IPS-20b (cell line): ENCODE measurements at regions not wholly inside any gene's neighbourhood (a gene's known extent, or its start where the extent isn't known, plus 50 kb on each side); places are given as distances from the start of the nearest gene placed in this dataset.

Experiments used
- H3K27ac ChIP-seq: one replicate; pipeline ENCODE4 v1.5.1; 2013; ENCODE audit warnings: low read length
- H3K27me3 ChIP-seq: 2 replicates; pipeline ENCODE4 v1.6.1; 2013; ENCODE audit warnings: mild to moderate bottlenecking, low read length, inconsistent platforms; ENCODE audit not compliant: insufficient read depth
- H3K36me3 ChIP-seq: 2 replicates; pipeline ENCODE4 v1.6.1; 2013; ENCODE audit warnings: low read depth, mild to moderate bottlenecking, inconsistent platforms, low read length, moderate library complexity; ENCODE audit not compliant: insufficient read depth
- H3K4me1 ChIP-seq: 2 replicates; pipeline ENCODE4 v1.6.1; 2013; ENCODE audit warnings: mild to moderate bottlenecking, control low read depth, inconsistent platforms, low read length, moderate library complexity; ENCODE audit not compliant: insufficient read depth
- H3K4me3 ChIP-seq: 2 replicates; pipeline ENCODE4 v1.5.1; 2013; ENCODE audit warnings: mild to moderate bottlenecking, low read length, inconsistent platforms
- H3K9ac ChIP-seq: 2 replicates; pipeline ENCODE4 v1.6.1; 2013; ENCODE audit warnings: low read depth, mild to moderate bottlenecking, inconsistent platforms, low read length, moderate library complexity
- H3K9me3 ChIP-seq: 2 replicates; pipeline ENCODE4 v1.6.1; 2013; ENCODE audit warnings: mild to moderate bottlenecking, low read depth, low read length, inconsistent platforms; ENCODE audit not compliant: insufficient read depth

DNA sequence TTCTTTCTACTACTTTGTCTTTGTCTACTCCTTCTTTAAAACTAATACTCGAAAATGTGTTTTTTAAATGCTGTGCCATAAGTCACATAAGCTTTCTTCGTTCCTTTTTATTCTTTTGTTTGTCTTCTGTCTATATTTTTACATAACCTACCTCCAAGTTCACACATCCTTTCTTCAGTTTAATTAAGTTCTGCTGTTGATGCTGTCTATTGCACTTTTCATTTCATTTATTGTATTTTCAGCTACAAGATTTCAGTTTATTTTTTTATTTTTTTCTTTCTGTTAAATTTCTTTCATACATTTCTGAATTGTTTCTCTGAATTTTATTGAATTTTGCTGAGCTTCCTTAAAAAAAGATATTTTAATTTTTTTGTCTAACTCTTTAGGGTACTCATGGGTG lies 878.2 kb downstream of the MAT2B start:
- H3K4me3 ChIP-seq, result no peak overlapping the region
- no peak overlapping the region for H3K9ac ChIP-seq
- H3K9me3 ChIP-seq, result no peaks in the 10 kb centered on the region; the same call in 1 of the 2 replicates
- no peaks in the 10 kb centered on the region for H3K27me3 ChIP-seq
- H3K27ac ChIP-seq, result no peak overlapping the region
- H3K4me1 ChIP-seq, result no peaks in the 10 kb centered on the region
- H3K36me3 ChIP-seq, result no peaks in the 10 kb centered on the region

DNA sequence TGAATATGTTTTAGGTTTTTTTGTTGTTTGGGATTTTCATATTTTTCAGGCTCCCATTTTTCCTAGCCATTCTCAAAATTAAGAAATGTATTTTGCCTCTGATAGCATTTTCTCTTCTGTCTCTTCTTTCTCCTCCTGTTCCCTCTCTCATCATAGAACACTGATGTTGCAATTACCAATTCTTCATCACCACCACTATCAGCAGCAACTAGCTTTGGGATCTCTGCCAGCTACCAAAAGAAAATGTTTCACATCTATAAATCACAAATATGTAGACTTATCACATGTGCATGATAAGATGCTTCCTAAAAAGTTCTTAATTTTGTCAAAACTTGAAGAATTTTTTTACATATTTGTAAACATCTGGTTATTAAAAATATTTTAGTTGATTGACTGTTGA lies 887.1 kb downstream of the MAT2B start:
- Histone ChIP-seq H3K36me3 (no peaks in the 10 kb centered on the region), H3K9me3 (no peaks in the 10 kb centered on the region), H3K9ac (no peak overlapping the region), H3K27ac (no peak overlapping the region), H3K4me1 (no peaks in the 10 kb centered on the region), H3K4me3 (no peak overlapping the region), H3K27me3 (no peaks in the 10 kb centered on the region)

GRCh38 chr5:164394686-164395194 lies 889.3 kb downstream of the MAT2B start:
- H3K9me3 ChIP-seq, result no peaks in the 10 kb centered on the region
- H3K9ac ChIP-seq, result no peak overlapping the region
- H3K27me3 ChIP-seq, result no peaks in the 10 kb centered on the region
- H3K4me1 ChIP-seq, result no peaks in the 10 kb centered on the region
- no peak overlapping the region for H3K4me3 ChIP-seq
- no peak overlapping the region for H3K27ac ChIP-seq
- H3K36me3 ChIP-seq, result no peaks in the 10 kb centered on the region

GRCh38 chr5:164412531-164412930 lies 907.1 kb downstream of the MAT2B start:
- Histone ChIP-seq H3K4me3 (no peak overlapping the region), H3K4me1 (no peaks in the 10 kb centered on the region), H3K27me3 (no peaks in the 10 kb centered on the region), H3K27ac (no peak overlapping the region), H3K9ac (no peak overlapping the region), H3K36me3 (no peaks in the 10 kb centered on the region), H3K9me3 (no peaks in the 10 kb centered on the region)

- Histone ChIP-seq H3K9me3 (peaks cover 11% of the 10 kb centered on the region), H3K4me3 (no peak overlapping the region), H3K4me1 (no peaks in the 10 kb centered on the region), H3K27me3 (no peaks in the 10 kb centered on the region), H3K9ac (no peak overlapping the region), H3K27ac (no peak overlapping the region), H3K36me3 (no peaks in the 10 kb centered on the region)
Observed at GRCh38 chr5:164420161-164420560, 914.7 kb downstream of the MAT2B start.

- Histone ChIP-seq H3K36me3 (no peaks in the 10 kb centered on the region), H3K9ac (no peak overlapping the region), H3K9me3 (peaks cover 11% of the 10 kb centered on the region), H3K4me1 (no peaks in the 10 kb centered on the region), H3K4me3 (no peak overlapping the region), H3K27ac (no peak overlapping the region), H3K27me3 (no peaks in the 10 kb centered on the region)
Observed at GRCh38 chr5:164422400-164422799, 917.0 kb downstream of the MAT2B start.

- H3K9me3 ChIP-seq, result no peaks in the 10 kb centered on the region
- H3K4me1 ChIP-seq, result no peaks in the 10 kb centered on the region
- H3K27me3 ChIP-seq, result no peaks in the 10 kb centered on the region
- H3K4me3 ChIP-seq, result no peak overlapping the region
- H3K9ac ChIP-seq, result no peak overlapping the region
- H3K36me3 ChIP-seq, result no peaks in the 10 kb centered on the region
- no peak overlapping the region for H3K27ac ChIP-seq
Observed at GRCh38 chr5:164431634-164432304, 926.4 kb downstream of the MAT2B start.

GRCh38 chr5:164433106-164433870 lies 927.9 kb downstream of the MAT2B start:
- H3K27me3 ChIP-seq, result no peaks in the 10 kb centered on the region
- H3K36me3 ChIP-seq, result no peaks in the 10 kb centered on the region
- H3K27ac ChIP-seq, result no peak overlapping the region
- H3K9ac ChIP-seq, result no peak overlapping the region
- H3K4me1 ChIP-seq, result no peaks in the 10 kb centered on the region
- H3K4me3 ChIP-seq, result no peak overlapping the region
- no peaks in the 10 kb centered on the region for H3K9me3 ChIP-seq

- no peak overlapping the region for H3K27ac ChIP-seq
- H3K4me3 ChIP-seq, result no peak overlapping the region
- no peaks in the 10 kb centered on the region for H3K27me3 ChIP-seq
- no peak overlapping the region for H3K9ac ChIP-seq
- no peaks in the 10 kb centered on the region for H3K9me3 ChIP-seq
- no peaks in the 10 kb centered on the region for H3K4me1 ChIP-seq
- H3K36me3 ChIP-seq, result no peaks in the 10 kb centered on the region
Observed at GRCh38 chr5:164435576-164435975, 930.2 kb downstream of the MAT2B start.

GRCh38 chr5:164439799-164440198 lies 934.4 kb downstream of the MAT2B start:
- no peaks in the 10 kb centered on the region for H3K27me3 ChIP-seq
- H3K36me3 ChIP-seq, result no peaks in the 10 kb centered on the region
- no peaks in the 10 kb centered on the region for H3K9me3 ChIP-seq

GRCh38 chr5:164449460-164449859 lies 944.0 kb downstream of the MAT2B start:
- Histone ChIP-seq H3K4me1 (no peaks in the 10 kb centered on the region), H3K27me3 (no peaks in the 10 kb centered on the region), H3K9me3 (no peaks in the 10 kb centered on the region), H3K27ac (no peak overlapping the region), H3K9ac (no peak overlapping the region), H3K36me3 (no peaks in the 10 kb centered on the region), H3K4me3 (no peak overlapping the region)

More at GRCh38 chr5:164439799-164440198, 934.4 kb downstream of the MAT2B start:
- no peak overlapping the region for H3K4me3 ChIP-seq
- no peaks in the 10 kb centered on the region for H3K4me1 ChIP-seq
- H3K9ac ChIP-seq, result no peak overlapping the region
- H3K27ac ChIP-seq, result no peak overlapping the region

DNA sequence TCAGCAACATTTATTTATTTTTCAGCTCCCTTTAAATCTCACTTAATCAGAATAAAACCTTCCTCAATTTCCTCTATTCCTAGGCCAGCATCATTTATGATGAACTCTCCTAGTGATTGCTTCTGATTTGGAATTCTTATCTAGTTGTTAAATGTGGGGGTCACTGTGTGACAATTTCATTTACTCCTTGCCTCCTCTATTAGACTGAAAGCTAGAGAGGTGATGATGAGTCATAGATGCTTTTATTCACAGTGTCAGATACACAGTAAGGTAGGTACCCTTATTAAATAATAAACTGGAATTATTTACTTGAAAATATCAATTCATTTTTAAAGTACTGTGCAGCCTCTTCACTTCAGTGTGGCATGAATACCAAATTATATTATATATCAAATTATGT lies 960.6 kb downstream of the MAT2B start:
- Histone ChIP-seq H3K27me3 (no peaks in the 10 kb centered on the region), H3K4me1 (0 out of 2 replicates have a peak, but pooled peaks cover 6% of the 10 kb centered on the region), H3K9ac (no peak overlapping the region), H3K27ac (no peak overlapping the region), H3K36me3 (no peaks in the 10 kb centered on the region), H3K9me3 (no peaks in the 10 kb centered on the region), H3K4me3 (no peak overlapping the region)
